ENCODE measurements at regions not wholly inside any gene's neighbourhood (a gene's known extent, or its start where the extent isn't known, plus 50 kb on each side); places are given as distances from the start of the nearest gene placed in this dataset.

GRCh38 chr3:164095949-164096348, 982.3 kb downstream of the SI start:
- H3K27me3 ChIP-seq (ENCODE audit: insufficient read depth, low read length): no peaks in the 10 kb centered on the region
- H3K9me3 ChIP-seq (ENCODE audit: control insufficient read depth in 1 of 2, insufficient read depth in 1 of 2, low read depth in 1 of 2, low read length in 2 of 2): no peaks in the 10 kb centered on the region
- H3K4me2 ChIP-seq (ENCODE audit: low read length): no peak overlapping the region
- H2AFZ ChIP-seq (ENCODE audit: low read depth, low read length, poor library complexity, severe bottlenecking): no peak overlapping the region
- intact Hi-C loops (cut with micrococcal nuclease): no loop called here
- DNase-seq (ENCODE audit: low read depth, low spot score) (no peak), ATAC-seq (no peak)
- H4K20me1 ChIP-seq (ENCODE audit: insufficient read depth): no peaks in the 10 kb centered on the region
- H3K36me3 ChIP-seq (ENCODE audit: control insufficient read depth in 1 of 2, insufficient read depth in 2 of 2, low read length in 2 of 2): no peaks in the 10 kb centered on the region
- ChIA-PET POLR2A (no interaction called here), RAD21 (ENCODE audit: low non-redundant PET in 1 of 2, low total read pairs in 2 of 2, uncharacterized antibody in 2 of 2, unreplicated experiment in 2 of 2) (no interaction called here), CTCF (no interaction called here)
- H3K9me2 ChIP-seq (ENCODE audit: insufficient read depth): no peaks in the 10 kb centered on the region
- H3K4me3 ChIP-seq (replicated peaks in 1 of 2; ENCODE audit: low read depth in 1 of 2, low read length in 2 of 2): no peak overlapping the region
- no peak for TF ChIP-seq POLR2AphosphoS5 (IDR thresholded peaks at IDR 0.05; ENCODE audit: low read depth, low read length)
- no peak for TF ChIP-seq CEBPB (IDR thresholded peaks at IDR 0.05; ENCODE audit: low read depth)
- no peak for TF ChIP-seq SRF (IDR thresholded peaks at IDR 0.05; ENCODE audit: low read depth)
- no peak for TF ChIP-seq YY1 (IDR thresholded peaks at IDR 0.05; ENCODE audit: extremely low read depth, insufficient replicate concordance, low read depth, low read length)
- TF ChIP-seq TCF7L2 (IDR thresholded peaks at IDR 0.05; ENCODE audit: borderline replicate concordance, extremely low read depth, insufficient read depth, insufficient read length): no peak
- no peak for TF ChIP-seq SP1 (IDR thresholded peaks at IDR 0.05; ENCODE audit: low read depth)
- no TSS peak for BruUV-seq (replicated peaks)
- no peak overlapping the region for H3K9ac ChIP-seq (ENCODE audit: low read length)
- H3K27ac ChIP-seq (ENCODE audit: low read depth, low read length): no peak overlapping the region
- H3K4me1 ChIP-seq (ENCODE audit: control insufficient read depth in 1 of 2, insufficient read depth in 2 of 2, low read length in 2 of 2): no peaks in the 10 kb centered on the region
- H3K79me2 ChIP-seq (ENCODE audit: insufficient read depth, low read length): no peaks in the 10 kb centered on the region

- no peak overlapping the region for H2AFZ ChIP-seq (ENCODE audit: low read depth, low read length, poor library complexity, severe bottlenecking)
- DNase-seq (ENCODE audit: low read depth, low spot score) (no peak), ATAC-seq (no peak)
- no TSS peak for BruUV-seq (replicated peaks)
- ChIA-PET CTCF (no interaction called here), RAD21 (ENCODE audit: low non-redundant PET in 1 of 2, low total read pairs in 2 of 2, uncharacterized antibody in 2 of 2, unreplicated experiment in 2 of 2) (no interaction called here), POLR2A (no interaction called here)
- H3K27me3 ChIP-seq (ENCODE audit: insufficient read depth, low read length): no peaks in the 10 kb centered on the region
- no peaks in the 10 kb centered on the region for H3K36me3 ChIP-seq (ENCODE audit: control insufficient read depth in 1 of 2, insufficient read depth in 2 of 2, low read length in 2 of 2)
- no peak overlapping the region for H3K4me3 ChIP-seq (replicated peaks in 1 of 2; ENCODE audit: low read depth in 1 of 2, low read length in 2 of 2)
- H4K20me1 ChIP-seq (ENCODE audit: insufficient read depth): no peaks in the 10 kb centered on the region
- intact Hi-C loops (cut with micrococcal nuclease): no loop called here
- no peak overlapping the region for H3K4me2 ChIP-seq (ENCODE audit: low read length)
- H3K4me1 ChIP-seq (ENCODE audit: control insufficient read depth in 1 of 2, insufficient read depth in 2 of 2, low read length in 2 of 2): no peaks in the 10 kb centered on the region
- H3K9me3 ChIP-seq (ENCODE audit: control insufficient read depth in 1 of 2, insufficient read depth in 1 of 2, low read depth in 1 of 2, low read length in 2 of 2): no peaks in the 10 kb centered on the region
- H3K9me2 ChIP-seq (ENCODE audit: insufficient read depth): no peaks in the 10 kb centered on the region
- no peaks in the 10 kb centered on the region for H3K79me2 ChIP-seq (ENCODE audit: insufficient read depth, low read length)
- no peak overlapping the region for H3K27ac ChIP-seq (ENCODE audit: low read depth, low read length)
- no peak overlapping the region for H3K9ac ChIP-seq (ENCODE audit: low read length)
- TF ChIP-seq CBX3 (IDR thresholded peaks at IDR 0.05; ENCODE audit: low read depth) (no peak), CEBPB (IDR thresholded peaks at IDR 0.05; ENCODE audit: low read depth) (no peak), RAD21 (IDR thresholded peaks at IDR 0.05; ENCODE audit: low read depth) (no peak), ZFX (IDR thresholded peaks at IDR 0.05) (no peak), TCF7L2 (IDR thresholded peaks at IDR 0.05; ENCODE audit: borderline replicate concordance, extremely low read depth, insufficient read depth, insufficient read length) (no peak), EZH2phosphoT487 (IDR thresholded peaks at IDR 0.05; ENCODE audit: borderline replicate concordance) (no peak), ZNF274 (IDR thresholded peaks at IDR 0.05; ENCODE audit: low read depth, low read length) (no peak), EGR1 (IDR thresholded peaks at IDR 0.05; ENCODE audit: low read depth) (no peak), ELF1 (IDR thresholded peaks at IDR 0.05; ENCODE audit: borderline replicate concordance, low read depth) (no peak), POLR2AphosphoS5 (IDR thresholded peaks at IDR 0.05; ENCODE audit: low read depth, low read length) (no peak), JUND (IDR thresholded peaks at IDR 0.05) (no peak), SP1 (IDR thresholded peaks at IDR 0.05; ENCODE audit: low read depth) (no peak), ATF3 (IDR thresholded peaks at IDR 0.05) (no peak), CTCF (IDR thresholded peaks at IDR 0.05 in 2 of 3, conservative IDR thresholded peaks at IDR 0.05 in 1 of 3; ENCODE audit: borderline replicate concordance in 1 of 3, insufficient read depth in 1 of 3, low read depth in 2 of 3, low read length in 2 of 3) (no peak), SIN3A (IDR thresholded peaks at IDR 0.05; ENCODE audit: low read depth) (no peak), FOSL1 (IDR thresholded peaks at IDR 0.05; ENCODE audit: low read depth) (no peak), MAX (IDR thresholded peaks at IDR 0.05) (no peak)
Observed at GRCh38 chr3:164095279-164095678, 983.0 kb downstream of the SI start.

Data from HCT116 (cell line).